ENCODE measurements at regions not wholly inside any gene's neighbourhood (a gene's known extent, or its start where the extent isn't known, plus 50 kb on each side); places are given as distances from the start of the nearest gene placed in this dataset.

DNA sequence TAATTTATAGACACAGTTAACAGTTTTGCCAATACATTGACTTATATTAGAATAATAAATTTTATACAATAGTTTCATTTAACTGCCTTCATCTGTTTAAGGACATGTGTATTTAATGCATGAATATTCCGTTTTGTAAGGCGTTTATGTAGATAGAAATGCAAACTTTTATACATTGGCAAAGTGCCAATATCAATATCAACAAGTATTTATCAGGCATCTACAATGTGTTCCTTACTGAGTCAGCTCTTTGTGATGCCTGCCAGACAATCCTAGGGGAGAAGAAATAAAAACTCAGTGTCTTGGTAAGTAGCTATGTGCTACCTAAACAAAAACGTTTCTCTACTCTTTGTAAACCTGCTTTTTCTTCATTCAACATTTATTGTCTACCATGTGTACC, 1142.2 kb downstream of the C4orf33 start:
- intact Hi-C loops (cut with DNase I), result no loop called here
- Histone ChIP-seq H3K27me3 (no peaks in the 10 kb centered on the region), H3K4me3 (no peak overlapping the region), H3K9me3 (no peaks in the 10 kb centered on the region), H3K36me3 (no peaks in the 10 kb centered on the region), H3K27ac (no peak overlapping the region), H3K4me1 (no peaks in the 10 kb centered on the region)
- DNase-seq (no peak), ATAC-seq (no peak)
- WGBS (ENCODE audit: insufficient coverage, low coverage, low lambda C conversion rate, missing lambda C conversion rate), result 28% methylated on average over 3 of the region's 3 CpGs
- TF ChIP-seq, protein P1, sequence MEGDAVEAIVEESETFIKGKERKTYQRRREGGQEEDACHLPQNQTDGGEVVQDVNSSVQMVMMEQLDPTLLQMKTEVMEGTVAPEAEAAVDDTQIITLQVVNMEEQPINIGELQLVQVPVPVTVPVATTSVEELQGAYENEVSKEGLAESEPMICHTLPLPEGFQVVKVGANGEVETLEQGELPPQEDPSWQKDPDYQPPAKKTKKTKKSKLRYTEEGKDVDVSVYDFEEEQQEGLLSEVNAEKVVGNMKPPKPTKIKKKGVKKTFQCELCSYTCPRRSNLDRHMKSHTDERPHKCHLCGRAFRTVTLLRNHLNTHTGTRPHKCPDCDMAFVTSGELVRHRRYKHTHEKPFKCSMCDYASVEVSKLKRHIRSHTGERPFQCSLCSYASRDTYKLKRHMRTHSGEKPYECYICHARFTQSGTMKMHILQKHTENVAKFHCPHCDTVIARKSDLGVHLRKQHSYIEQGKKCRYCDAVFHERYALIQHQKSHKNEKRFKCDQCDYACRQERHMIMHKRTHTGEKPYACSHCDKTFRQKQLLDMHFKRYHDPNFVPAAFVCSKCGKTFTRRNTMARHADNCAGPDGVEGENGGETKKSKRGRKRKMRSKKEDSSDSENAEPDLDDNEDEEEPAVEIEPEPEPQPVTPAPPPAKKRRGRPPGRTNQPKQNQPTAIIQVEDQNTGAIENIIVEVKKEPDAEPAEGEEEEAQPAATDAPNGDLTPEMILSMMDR (IDR thresholded peaks at IDR 0.05), result no peak
- no peak for TF ChIP-seq POLR2A (IDR thresholded peaks at IDR 0.05)

DNA sequence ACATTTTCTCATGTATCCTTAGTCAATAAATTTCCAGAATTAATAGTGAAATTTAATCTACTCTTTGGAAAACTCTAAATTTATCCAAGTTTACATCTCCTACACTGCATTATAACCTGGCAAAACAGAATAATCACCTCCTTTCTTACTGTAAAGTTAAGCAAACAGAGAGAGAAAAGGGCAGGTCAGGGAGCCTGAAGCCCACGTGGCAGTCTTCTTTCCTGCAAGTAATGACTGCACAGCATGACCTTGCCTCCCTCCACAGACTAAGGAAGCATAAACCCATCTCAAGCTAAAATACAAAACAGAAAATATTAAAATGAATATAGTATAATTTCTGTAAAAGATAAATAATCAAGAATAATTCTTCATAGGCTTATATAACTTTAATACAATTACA, 1153.0 kb downstream of the C4orf33 start:
- WGBS (ENCODE audit: insufficient coverage, low coverage, low lambda C conversion rate, missing lambda C conversion rate), result 0% methylated on average over 1 of the region's 1 CpG
- TF ChIP-seq POLR2A (IDR thresholded peaks at IDR 0.05), result no peak
- TF ChIP-seq, protein P1 (IDR thresholded peaks at IDR 0.05), result no peak
- Histone ChIP-seq H3K9me3 (no peaks in the 10 kb centered on the region), H3K27me3 (no peaks in the 10 kb centered on the region), H3K27ac (no peak overlapping the region), H3K4me3 (no peak overlapping the region), H3K4me1 (no peaks in the 10 kb centered on the region), H3K36me3 (no peaks in the 10 kb centered on the region)
- DNase-seq, result no peak
- no peak for ATAC-seq
- intact Hi-C loops (cut with DNase I), result no loop called here

DNA sequence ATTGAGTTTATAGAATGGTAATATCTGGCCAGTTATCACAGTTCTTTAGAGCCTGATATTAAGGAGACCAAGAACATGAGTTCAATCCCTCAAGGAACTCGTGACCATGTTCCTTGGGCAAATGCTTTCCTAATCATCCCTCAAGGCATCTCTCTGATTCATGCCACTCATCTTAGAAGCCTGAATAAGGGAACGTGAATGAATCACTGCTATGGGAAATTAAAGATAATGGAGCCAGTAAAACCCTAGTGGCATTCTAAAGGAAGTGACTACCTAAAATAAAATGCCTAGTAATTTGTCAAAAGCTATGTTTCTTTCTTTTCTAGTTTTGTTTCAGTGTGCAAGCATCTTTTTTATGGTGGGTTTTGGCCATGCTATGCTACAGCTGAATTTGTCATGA, 1161.3 kb downstream of the C4orf33 start:
- no peak for DNase-seq
- no peak for ATAC-seq
- Histone ChIP-seq H3K9me3 (no peaks in the 10 kb centered on the region), H3K36me3 (no peaks in the 10 kb centered on the region), H3K4me3 (no peak overlapping the region), H3K4me1 (no peaks in the 10 kb centered on the region), H3K27ac (no peak overlapping the region), H3K27me3 (no peaks in the 10 kb centered on the region)
- TF ChIP-seq, protein P1 (IDR thresholded peaks at IDR 0.05), result no peak
- no peak for TF ChIP-seq POLR2A (IDR thresholded peaks at IDR 0.05)
- 40% methylated on average over 2 of the region's 2 CpGs for WGBS (ENCODE audit: insufficient coverage, low coverage, low lambda C conversion rate, missing lambda C conversion rate)
- intact Hi-C loops (cut with DNase I), result no loop called here

DNA sequence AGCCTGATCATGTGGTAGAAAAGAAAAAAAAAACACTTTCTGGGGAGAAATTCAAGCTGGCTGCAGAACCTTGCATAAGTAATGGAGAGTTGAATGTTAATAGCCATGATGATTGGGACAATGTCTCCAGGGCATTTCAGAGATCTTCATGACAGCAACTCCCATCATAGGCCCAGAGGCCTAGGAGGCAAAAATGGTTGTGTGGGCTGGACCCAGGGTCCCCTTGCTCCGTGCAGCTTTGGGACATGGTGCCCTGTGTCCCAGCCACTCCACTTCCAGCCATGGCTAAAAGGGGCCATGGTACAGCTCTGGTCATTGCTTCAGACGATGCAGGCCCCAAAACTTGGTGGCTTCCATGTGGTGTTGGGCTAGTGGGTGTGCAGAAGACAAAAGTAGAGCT, 1170.9 kb downstream of the C4orf33 start:
- no CpG with 5 or more reads among the region's 2 CpGs for WGBS (ENCODE audit: insufficient coverage, low coverage, low lambda C conversion rate, missing lambda C conversion rate)
- intact Hi-C loops (cut with DNase I), result no loop called here
- ATAC-seq, result no peak

More for the DNA sequence above, 1170.9 kb downstream of the C4orf33 start:
- Histone ChIP-seq H3K9me3 (no peaks in the 10 kb centered on the region), H3K4me3 (no peak overlapping the region), H3K36me3 (no peaks in the 10 kb centered on the region), H3K4me1 (no peaks in the 10 kb centered on the region), H3K27me3 (no peaks in the 10 kb centered on the region), H3K27ac (no peak overlapping the region)
- DNase-seq, result no peak
- TF ChIP-seq POLR2A (IDR thresholded peaks at IDR 0.05), result no peak
- TF ChIP-seq, protein P1 (IDR thresholded peaks at IDR 0.05), result no peak

Measured in right lobe of liver (tissue), 6 donors.